DMS153 (cell line): ENCODE measurements at regions not wholly inside any gene's neighbourhood (a gene's known extent, or its start where the extent isn't known, plus 50 kb on each side); places are given as distances from the start of the nearest gene placed in this dataset.

ENCODE experiments used
- DNase-seq: peaks from one replicate; lab custom pipeline; 2025; lab: John Stamatoyannopoulos, UW

- no peak for DNase-seq
Observed at GRCh38 chr2:5990086-5990485, 297.9 kb downstream of the SOX11 start.

GRCh38 chr2:5991305-5991968 is 299.3 kb downstream of the SOX11 start:
- DNase-seq: no peak

GRCh38 chr2:5995832-5996231 is 303.6 kb downstream of the SOX11 start:
- DNase-seq: no peak

- DNase-seq: no peak
Observed at GRCh38 chr2:6008186-6008585, 316.0 kb downstream of the SOX11 start.

GRCh38 chr2:6008726-6009125 is 316.5 kb downstream of the SOX11 start:
- no peak for DNase-seq

- no peak for DNase-seq
Observed at GRCh38 chr2:6010163-6010562, 318.0 kb downstream of the SOX11 start.

- no peak for DNase-seq
Observed at GRCh38 chr2:6011921-6012320, 319.7 kb downstream of the SOX11 start.

GRCh38 chr2:6017736-6018286 is 325.6 kb downstream of the SOX11 start:
- DNase-seq: no peak

GRCh38 chr2:6024229-6024628 is 332.0 kb downstream of the SOX11 start:
- no peak for DNase-seq

- DNase-seq: no peak
Observed at GRCh38 chr2:6024784-6025183, 332.6 kb downstream of the SOX11 start.

- no peak for DNase-seq
Observed at GRCh38 chr2:6025391-6025790, 333.2 kb downstream of the SOX11 start.

GRCh38 chr2:6027066-6027465 is 334.9 kb downstream of the SOX11 start:
- no peak for DNase-seq

- no peak for DNase-seq
Observed at GRCh38 chr2:6031200-6031867, 339.1 kb downstream of the SOX11 start.

GRCh38 chr2:6036211-6036610 is 344.0 kb downstream of the SOX11 start:
- DNase-seq: no peak

GRCh38 chr2:6043238-6043637 is 351.1 kb downstream of the SOX11 start:
- DNase-seq: no peak

- no peak for DNase-seq
Observed at GRCh38 chr2:6052649-6053048, 360.5 kb downstream of the SOX11 start.

- no peak for DNase-seq
Observed at GRCh38 chr2:6053743-6054142, 361.6 kb downstream of the SOX11 start.

GRCh38 chr2:6054161-6054671 is 362.0 kb downstream of the SOX11 start:
- DNase-seq: peak; percentile 55

- no peak for DNase-seq
Observed at GRCh38 chr2:6060992-6061663, 368.9 kb downstream of the SOX11 start.

- DNase-seq: no peak
Observed at GRCh38 chr2:6064757-6065156, 372.6 kb downstream of the SOX11 start.

GRCh38 chr2:6065703-6066102 is 373.5 kb downstream of the SOX11 start:
- no peak for DNase-seq

GRCh38 chr2:6067089-6067488 is 374.9 kb downstream of the SOX11 start:
- no peak for DNase-seq

GRCh38 chr2:6067806-6068205 is 375.6 kb downstream of the SOX11 start:
- no peak for DNase-seq
